ENCODE measurements at regions not wholly inside any gene's neighbourhood (a gene's known extent, or its start where the extent isn't known, plus 50 kb on each side); places are given as distances from the start of the nearest gene placed in this dataset.

- H3K36me3 ChIP-seq (ENCODE audit: control insufficient read depth, insufficient read depth, low read length), result no peaks in the 10 kb centered on the region
- no peaks in the 10 kb centered on the region for H3K4me1 ChIP-seq (ENCODE audit: control insufficient read depth, insufficient read depth, low read length)
- H3K4me3 ChIP-seq (ENCODE audit: low read length), result no peak overlapping the region
- H3K9me3 ChIP-seq (ENCODE audit: control insufficient read depth, low read length), result no peaks in the 10 kb centered on the region
- H3K9ac ChIP-seq (ENCODE audit: low read length), result no peak overlapping the region
- H3K27me3 ChIP-seq (ENCODE audit: control insufficient read depth, insufficient read depth, low read length), result no peaks in the 10 kb centered on the region
These were observed 141.3 kb downstream of the CD47 start for GRCh38 chr3:107949394-107949970.

- Histone ChIP-seq H3K36me3 (ENCODE audit: control insufficient read depth, insufficient read depth, low read length) (no peaks in the 10 kb centered on the region), H3K9ac (ENCODE audit: low read length) (no peak overlapping the region), H3K4me1 (ENCODE audit: control insufficient read depth, insufficient read depth, low read length) (no peaks in the 10 kb centered on the region), H3K4me3 (ENCODE audit: low read length) (no peak overlapping the region), H3K9me3 (ENCODE audit: control insufficient read depth, low read length) (no peaks in the 10 kb centered on the region), H3K27me3 (ENCODE audit: control insufficient read depth, insufficient read depth, low read length) (no peaks in the 10 kb centered on the region)
These were observed 143.6 kb downstream of the CD47 start for GRCh38 chr3:107947203-107947602.

GRCh38 chr3:107946700-107947099 lies 144.1 kb downstream of the CD47 start:
- no peak overlapping the region for H3K9ac ChIP-seq (ENCODE audit: low read length)
- no peak overlapping the region for H3K4me3 ChIP-seq (ENCODE audit: low read length)
- H3K27me3 ChIP-seq (ENCODE audit: control insufficient read depth, insufficient read depth, low read length), result no peaks in the 10 kb centered on the region
- no peaks in the 10 kb centered on the region for H3K9me3 ChIP-seq (ENCODE audit: control insufficient read depth, low read length)
- H3K4me1 ChIP-seq (ENCODE audit: control insufficient read depth, insufficient read depth, low read length), result no peaks in the 10 kb centered on the region
- H3K36me3 ChIP-seq (ENCODE audit: control insufficient read depth, insufficient read depth, low read length), result no peaks in the 10 kb centered on the region

- Histone ChIP-seq H3K36me3 (ENCODE audit: control insufficient read depth, insufficient read depth, low read length) (no peaks in the 10 kb centered on the region), H3K4me1 (ENCODE audit: control insufficient read depth, insufficient read depth, low read length) (peaks cover 4% of the 10 kb centered on the region), H3K27me3 (ENCODE audit: control insufficient read depth, insufficient read depth, low read length) (no peaks in the 10 kb centered on the region), H3K9ac (ENCODE audit: low read length) (no peak overlapping the region), H3K9me3 (ENCODE audit: control insufficient read depth, low read length) (no peaks in the 10 kb centered on the region), H3K4me3 (ENCODE audit: low read length) (no peak overlapping the region)
These were observed 145.3 kb downstream of the CD47 start for GRCh38 chr3:107945417-107946094.

GRCh38 chr3:107943786-107944523 lies 146.9 kb downstream of the CD47 start:
- no peaks in the 10 kb centered on the region for H3K36me3 ChIP-seq (ENCODE audit: control insufficient read depth, insufficient read depth, low read length)
- peaks cover 4% of the 10 kb centered on the region for H3K4me1 ChIP-seq (ENCODE audit: control insufficient read depth, insufficient read depth, low read length)
- no peaks in the 10 kb centered on the region for H3K27me3 ChIP-seq (ENCODE audit: control insufficient read depth, insufficient read depth, low read length)
- no peak overlapping the region for H3K4me3 ChIP-seq (ENCODE audit: low read length)
- no peaks in the 10 kb centered on the region for H3K9me3 ChIP-seq (ENCODE audit: control insufficient read depth, low read length)
- H3K9ac ChIP-seq (ENCODE audit: low read length), result no peak overlapping the region

- Histone ChIP-seq H3K36me3 (ENCODE audit: control insufficient read depth, insufficient read depth, low read length) (no peaks in the 10 kb centered on the region), H3K9me3 (ENCODE audit: control insufficient read depth, low read length) (no peaks in the 10 kb centered on the region), H3K9ac (ENCODE audit: low read length) (no peak overlapping the region), H3K4me3 (ENCODE audit: low read length) (no peak overlapping the region), H3K27me3 (ENCODE audit: control insufficient read depth, insufficient read depth, low read length) (no peaks in the 10 kb centered on the region), H3K4me1 (ENCODE audit: control insufficient read depth, insufficient read depth, low read length) (peaks cover 4% of the 10 kb centered on the region)
These were observed 147.7 kb downstream of the CD47 start for GRCh38 chr3:107942951-107943749.

- no peaks in the 10 kb centered on the region for H3K9me3 ChIP-seq (ENCODE audit: control insufficient read depth, low read length)
- H3K27me3 ChIP-seq (ENCODE audit: control insufficient read depth, insufficient read depth, low read length), result no peaks in the 10 kb centered on the region
- no peak overlapping the region for H3K4me3 ChIP-seq (ENCODE audit: low read length)
- H3K9ac ChIP-seq (ENCODE audit: low read length), result no peak overlapping the region
- no peaks in the 10 kb centered on the region for H3K36me3 ChIP-seq (ENCODE audit: control insufficient read depth, insufficient read depth, low read length)
- peaks cover 4% of the 10 kb centered on the region for H3K4me1 ChIP-seq (ENCODE audit: control insufficient read depth, insufficient read depth, low read length)
These were observed 148.6 kb downstream of the CD47 start for GRCh38 chr3:107942244-107942643.

GRCh38 chr3:107939691-107940442 lies 151.0 kb downstream of the CD47 start:
- H3K4me1 ChIP-seq (ENCODE audit: control insufficient read depth, insufficient read depth, low read length), result peaks cover 4% of the 10 kb centered on the region
- H3K27me3 ChIP-seq (ENCODE audit: control insufficient read depth, insufficient read depth, low read length), result no peaks in the 10 kb centered on the region
- H3K4me3 ChIP-seq (ENCODE audit: low read length), result no peak overlapping the region
- H3K9me3 ChIP-seq (ENCODE audit: control insufficient read depth, low read length), result no peaks in the 10 kb centered on the region
- no peaks in the 10 kb centered on the region for H3K36me3 ChIP-seq (ENCODE audit: control insufficient read depth, insufficient read depth, low read length)
- no peak overlapping the region for H3K9ac ChIP-seq (ENCODE audit: low read length)

- H3K9ac ChIP-seq (ENCODE audit: low read length), result no peak overlapping the region
These were observed 152.7 kb downstream of the CD47 start for GRCh38 chr3:107938143-107938542.

GRCh38 chr3:107934808-107935207 lies 156.0 kb downstream of the CD47 start:
- Histone ChIP-seq H3K9ac (ENCODE audit: low read length) (no peak overlapping the region), H3K27me3 (ENCODE audit: control insufficient read depth, insufficient read depth, low read length) (no peaks in the 10 kb centered on the region), H3K36me3 (ENCODE audit: control insufficient read depth, insufficient read depth, low read length) (no peaks in the 10 kb centered on the region), H3K9me3 (ENCODE audit: control insufficient read depth, low read length) (no peaks in the 10 kb centered on the region), H3K4me1 (ENCODE audit: control insufficient read depth, insufficient read depth, low read length) (no peaks in the 10 kb centered on the region), H3K4me3 (ENCODE audit: low read length) (no peak overlapping the region)

More at GRCh38 chr3:107938143-107938542, 152.7 kb downstream of the CD47 start:
- no peaks in the 10 kb centered on the region for H3K9me3 ChIP-seq (ENCODE audit: control insufficient read depth, low read length)
- no peaks in the 10 kb centered on the region for H3K27me3 ChIP-seq (ENCODE audit: control insufficient read depth, insufficient read depth, low read length)
- H3K36me3 ChIP-seq (ENCODE audit: control insufficient read depth, insufficient read depth, low read length), result no peaks in the 10 kb centered on the region
- peaks cover 4% of the 10 kb centered on the region for H3K4me1 ChIP-seq (ENCODE audit: control insufficient read depth, insufficient read depth, low read length)
- H3K4me3 ChIP-seq (ENCODE audit: low read length), result no peak overlapping the region

- H3K27me3 ChIP-seq (ENCODE audit: control insufficient read depth, insufficient read depth, low read length), result peaks cover under 1% of the 10 kb centered on the region
- H3K4me3 ChIP-seq (ENCODE audit: low read length), result no peak overlapping the region
- no peak overlapping the region for H3K9ac ChIP-seq (ENCODE audit: low read length)
- H3K36me3 ChIP-seq (ENCODE audit: control insufficient read depth, insufficient read depth, low read length), result no peaks in the 10 kb centered on the region
- H3K4me1 ChIP-seq (ENCODE audit: control insufficient read depth, insufficient read depth, low read length), result no peaks in the 10 kb centered on the region
- no peaks in the 10 kb centered on the region for H3K9me3 ChIP-seq (ENCODE audit: control insufficient read depth, low read length)
These were observed 157.4 kb downstream of the CD47 start for GRCh38 chr3:107933450-107933849.

All from mucosa of stomach (tissue), 1 donor.